ENCODE measurements at regions not wholly inside any gene's neighbourhood (a gene's known extent, or its start where the extent isn't known, plus 50 kb on each side); places are given as distances from the start of the nearest gene placed in this dataset.

GRCh38 chr7:121446526-121446925 is 50.4 kb upstream of the FAM3C start:
- Histone ChIP-seq H3K9me3 (ENCODE audit: insufficient read depth, low read depth, low read length) (no peaks in the 10 kb centered on the region), H3K9ac (ENCODE audit: low read depth, low read length, poor library complexity, severe bottlenecking) (no peak overlapping the region), H2AFZ (ENCODE audit: low read length) (no peak overlapping the region), H3K4me3 (ENCODE audit: low read length, poor library complexity, severe bottlenecking) (no peak overlapping the region), H3K9me2 (replicated peaks; ENCODE audit: low read depth, low read length) (no peaks in the 10 kb centered on the region), H3K4me2 (ENCODE audit: low read depth, low read length, poor library complexity, severe bottlenecking) (no peak overlapping the region), H3K27me3 (ENCODE audit: insufficient read depth, low read length, poor library complexity, severe bottlenecking) (no peaks in the 10 kb centered on the region), H3K79me2 (ENCODE audit: insufficient read depth, low read length) (no peaks in the 10 kb centered on the region), H3K4me1 (ENCODE audit: insufficient read depth, low read length, poor library complexity, severe bottlenecking) (no peaks in the 10 kb centered on the region), H3K36me3 (ENCODE audit: insufficient read depth, low read length) (no peaks in the 10 kb centered on the region), H4K20me1 (ENCODE audit: insufficient read depth, low read length, poor library complexity, severe bottlenecking) (no peaks in the 10 kb centered on the region), H3F3A (ENCODE audit: low read depth) (no peaks in the 10 kb centered on the region)
- no peak for TF ChIP-seq EZH2phosphoT487 (IDR thresholded peaks at IDR 0.05; ENCODE audit: borderline replicate concordance)
- TF ChIP-seq CTCF (conservative IDR thresholded peaks at IDR 0.05; ENCODE audit: low read length), result no peak

Measured in Loucy (cell line).